Ishikawa (cell line): ENCODE measurements at regions not wholly inside any gene's neighbourhood (a gene's known extent, or its start where the extent isn't known, plus 50 kb on each side); places are given as distances from the start of the nearest gene placed in this dataset.
A peak's percentile ranks its signal among the peaks of the same experiment; 100 is the strongest.

ENCODE experiments used
- CEBPB ChIP-seq: IDR thresholded peaks from 2 replicates; pipeline ENCODE4 v1.6.1; 2012
- CREB1 ChIP-seq: IDR thresholded peaks from 2 replicates; pipeline ENCODE4 v1.6.1; 2012; ENCODE audit warnings: low read depth
- EGR1 ChIP-seq: IDR thresholded peaks from 2 replicates; pipeline ENCODE4 v1.6.1; 2012
- EP300 ChIP-seq: IDR thresholded peaks from 2 replicates; pipeline ENCODE4 v1.6.1; 2012; ENCODE audit warnings: borderline replicate concordance
- FOXM1 ChIP-seq: IDR thresholded peaks from 2 replicates; pipeline ENCODE4 v1.6.1; 2012; ENCODE audit warnings: low read depth, borderline replicate concordance
- NFIC ChIP-seq: IDR thresholded peaks from 2 replicates; pipeline ENCODE4 v1.6.1; 2012
- RAD21 ChIP-seq: IDR thresholded peaks from 2 replicates; pipeline ENCODE4 v1.6.1; 2012; ENCODE audit warnings: low read depth
- TAF1 ChIP-seq: IDR thresholded peaks from 2 replicates; pipeline ENCODE4 v1.6.1; 2012; ENCODE audit warnings: low read depth, mild to moderate bottlenecking
- TCF12 ChIP-seq: IDR thresholded peaks from 2 replicates; pipeline ENCODE4 v1.6.1; 2012; ENCODE audit warnings: low read depth
- TEAD4 ChIP-seq: IDR thresholded peaks from 2 replicates; pipeline ENCODE4 v1.6.1; 2012
- YY1 ChIP-seq: IDR thresholded peaks from 2 replicates; pipeline ENCODE4 v1.6.1; 2012; ENCODE audit warnings: low read depth
- ZBTB7A ChIP-seq: IDR thresholded peaks from 2 replicates; pipeline ENCODE4 v1.6.1; 2012; ENCODE audit warnings: low read depth
- TF ChIP-seq, protein P1 (sequence below): IDR thresholded peaks from 2 replicates; pipeline ENCODE4 v1.6.1; 2012
- TF ChIP-seq, protein P2 (sequence below): IDR thresholded peaks from 2 replicates; pipeline ENCODE4 v1.6.1; 2012; ENCODE audit warnings: low read depth, mild to moderate bottlenecking
- TF ChIP-seq, protein P3 (sequence below): IDR thresholded peaks from 2 replicates; pipeline ENCODE4 v1.6.1; 2012

DNA sequence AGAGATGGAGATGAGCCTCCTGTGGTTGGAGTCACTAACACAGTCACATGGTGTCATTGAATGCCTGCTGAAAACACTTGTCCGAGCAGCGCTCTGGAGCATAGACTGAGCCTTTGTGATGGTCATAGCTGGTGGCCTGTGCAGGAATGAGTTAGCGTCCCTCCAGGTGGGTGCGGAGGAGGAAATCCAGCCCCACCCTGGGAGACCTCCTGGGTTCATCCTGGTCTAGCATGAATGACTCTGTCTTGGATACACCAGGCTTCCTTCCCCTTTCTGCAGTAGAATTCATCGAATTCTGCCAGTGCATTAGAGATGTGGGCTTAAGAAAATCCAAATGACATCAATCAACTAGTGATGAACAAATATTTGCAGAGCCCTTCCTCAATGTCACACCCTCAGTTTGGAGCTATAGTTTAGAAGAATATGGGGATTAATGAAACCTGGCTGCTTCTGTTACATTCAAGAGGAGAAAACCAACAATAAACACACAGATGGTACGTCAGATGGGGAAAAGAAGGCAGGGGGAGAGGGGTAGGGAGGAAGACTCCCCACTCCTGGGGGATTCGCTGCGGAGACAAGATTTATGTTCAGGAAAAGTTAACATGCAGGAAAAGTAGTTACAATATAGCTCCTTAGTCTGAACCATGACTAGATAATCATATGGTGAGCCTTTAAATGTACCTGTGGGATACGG lies 136.7 kb downstream of the DDX1 start:
- TF ChIP-seq RAD21 (no peak), EP300 (no peak), NFIC (no peak), TEAD4 (no peak), CEBPB (no peak), YY1 (no peak), CREB1 (no peak), TAF1 (no peak), EGR1 (no peak)
- TF ChIP-seq, protein P1, sequence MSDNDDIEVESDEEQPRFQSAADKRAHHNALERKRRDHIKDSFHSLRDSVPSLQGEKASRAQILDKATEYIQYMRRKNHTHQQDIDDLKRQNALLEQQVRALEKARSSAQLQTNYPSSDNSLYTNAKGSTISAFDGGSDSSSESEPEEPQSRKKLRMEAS: no peak
- TF ChIP-seq, protein P2, sequence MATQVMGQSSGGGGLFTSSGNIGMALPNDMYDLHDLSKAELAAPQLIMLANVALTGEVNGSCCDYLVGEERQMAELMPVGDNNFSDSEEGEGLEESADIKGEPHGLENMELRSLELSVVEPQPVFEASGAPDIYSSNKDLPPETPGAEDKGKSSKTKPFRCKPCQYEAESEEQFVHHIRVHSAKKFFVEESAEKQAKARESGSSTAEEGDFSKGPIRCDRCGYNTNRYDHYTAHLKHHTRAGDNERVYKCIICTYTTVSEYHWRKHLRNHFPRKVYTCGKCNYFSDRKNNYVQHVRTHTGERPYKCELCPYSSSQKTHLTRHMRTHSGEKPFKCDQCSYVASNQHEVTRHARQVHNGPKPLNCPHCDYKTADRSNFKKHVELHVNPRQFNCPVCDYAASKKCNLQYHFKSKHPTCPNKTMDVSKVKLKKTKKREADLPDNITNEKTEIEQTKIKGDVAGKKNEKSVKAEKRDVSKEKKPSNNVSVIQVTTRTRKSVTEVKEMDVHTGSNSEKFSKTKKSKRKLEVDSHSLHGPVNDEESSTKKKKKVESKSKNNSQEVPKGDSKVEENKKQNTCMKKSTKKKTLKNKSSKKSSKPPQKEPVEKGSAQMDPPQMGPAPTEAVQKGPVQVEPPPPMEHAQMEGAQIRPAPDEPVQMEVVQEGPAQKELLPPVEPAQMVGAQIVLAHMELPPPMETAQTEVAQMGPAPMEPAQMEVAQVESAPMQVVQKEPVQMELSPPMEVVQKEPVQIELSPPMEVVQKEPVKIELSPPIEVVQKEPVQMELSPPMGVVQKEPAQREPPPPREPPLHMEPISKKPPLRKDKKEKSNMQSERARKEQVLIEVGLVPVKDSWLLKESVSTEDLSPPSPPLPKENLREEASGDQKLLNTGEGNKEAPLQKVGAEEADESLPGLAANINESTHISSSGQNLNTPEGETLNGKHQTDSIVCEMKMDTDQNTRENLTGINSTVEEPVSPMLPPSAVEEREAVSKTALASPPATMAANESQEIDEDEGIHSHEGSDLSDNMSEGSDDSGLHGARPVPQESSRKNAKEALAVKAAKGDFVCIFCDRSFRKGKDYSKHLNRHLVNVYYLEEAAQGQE: no peak
- TF ChIP-seq, protein P3, sequence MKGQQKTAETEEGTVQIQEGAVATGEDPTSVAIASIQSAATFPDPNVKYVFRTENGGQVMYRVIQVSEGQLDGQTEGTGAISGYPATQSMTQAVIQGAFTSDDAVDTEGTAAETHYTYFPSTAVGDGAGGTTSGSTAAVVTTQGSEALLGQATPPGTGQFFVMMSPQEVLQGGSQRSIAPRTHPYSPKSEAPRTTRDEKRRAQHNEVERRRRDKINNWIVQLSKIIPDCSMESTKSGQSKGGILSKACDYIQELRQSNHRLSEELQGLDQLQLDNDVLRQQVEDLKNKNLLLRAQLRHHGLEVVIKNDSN: no peak

DNA sequence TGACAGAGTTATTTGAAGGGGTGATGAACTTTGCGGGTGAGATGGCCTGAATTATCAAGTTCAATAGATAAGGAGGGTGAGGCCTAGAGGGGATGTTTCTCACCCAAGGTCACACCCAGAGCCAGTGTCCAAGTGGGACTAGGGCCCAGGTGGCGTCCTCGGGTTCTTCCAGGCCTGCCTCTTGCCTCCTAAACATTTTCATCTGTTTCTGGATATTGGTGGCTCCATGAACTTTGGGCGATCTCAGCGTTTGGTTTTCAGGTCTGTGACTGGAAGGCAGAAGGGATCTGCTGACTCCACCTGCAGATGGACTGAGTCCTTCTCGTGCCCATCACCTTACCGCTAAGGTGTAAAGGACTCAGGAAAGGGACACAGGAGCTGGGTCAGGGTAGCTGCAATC lies 137.3 kb downstream of the DDX1 start:
- TF ChIP-seq, protein P3: no peak
- TF ChIP-seq TAF1 (no peak), YY1 (no peak), EP300 (no peak), CEBPB (no peak), CREB1 (no peak), TEAD4 (no peak), FOXM1 (no peak), RAD21 (no peak), EGR1 (no peak), NFIC (no peak), TCF12 (no peak), ZBTB7A (no peak)
- TF ChIP-seq, protein P1: no peak
- TF ChIP-seq, protein P2: no peak

DNA sequence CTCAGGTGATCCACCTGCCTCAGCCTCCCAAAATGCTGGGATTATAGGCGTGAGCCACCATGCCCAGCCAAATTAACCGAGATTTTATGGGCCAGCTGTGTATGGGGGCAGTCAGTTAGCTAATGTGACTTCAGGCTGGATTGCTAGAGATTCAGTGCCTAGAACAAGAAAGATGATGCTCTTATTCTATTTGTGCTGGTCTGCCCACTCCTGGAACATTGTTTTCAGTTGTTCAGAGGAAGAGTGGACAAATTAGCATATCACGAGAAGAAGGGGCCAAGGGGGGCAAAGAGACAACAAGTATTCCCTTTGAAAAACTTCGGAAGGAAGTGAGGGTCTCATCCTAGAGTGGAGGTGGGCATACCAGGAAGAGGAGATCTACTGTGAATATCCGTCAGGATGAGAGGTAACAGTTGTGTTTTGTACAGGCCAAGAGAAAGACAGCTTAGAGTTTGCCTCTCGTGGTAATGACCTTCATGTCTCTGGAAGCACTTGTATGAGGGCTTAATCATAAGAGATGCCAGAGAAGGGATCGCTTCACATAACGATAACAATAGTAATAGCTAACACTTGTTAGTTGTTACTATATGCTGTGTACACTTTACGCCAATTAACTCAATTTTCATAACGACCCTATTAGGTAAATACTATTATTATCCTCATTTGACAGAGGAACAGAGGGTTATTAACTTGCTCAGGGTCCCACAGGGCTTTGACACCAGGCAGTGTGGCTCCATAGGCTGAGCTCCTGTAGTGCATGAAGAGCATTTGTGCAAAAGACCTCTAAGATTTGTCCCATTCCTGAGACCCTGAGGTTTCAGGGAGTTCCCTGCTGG lies 138.3 kb downstream of the DDX1 start:
- no peak for TF ChIP-seq EGR1
- 0 out of 2 replicates have a peak, but pooled peaks have one; percentile 95 for TF ChIP-seq ZBTB7A

DNA sequence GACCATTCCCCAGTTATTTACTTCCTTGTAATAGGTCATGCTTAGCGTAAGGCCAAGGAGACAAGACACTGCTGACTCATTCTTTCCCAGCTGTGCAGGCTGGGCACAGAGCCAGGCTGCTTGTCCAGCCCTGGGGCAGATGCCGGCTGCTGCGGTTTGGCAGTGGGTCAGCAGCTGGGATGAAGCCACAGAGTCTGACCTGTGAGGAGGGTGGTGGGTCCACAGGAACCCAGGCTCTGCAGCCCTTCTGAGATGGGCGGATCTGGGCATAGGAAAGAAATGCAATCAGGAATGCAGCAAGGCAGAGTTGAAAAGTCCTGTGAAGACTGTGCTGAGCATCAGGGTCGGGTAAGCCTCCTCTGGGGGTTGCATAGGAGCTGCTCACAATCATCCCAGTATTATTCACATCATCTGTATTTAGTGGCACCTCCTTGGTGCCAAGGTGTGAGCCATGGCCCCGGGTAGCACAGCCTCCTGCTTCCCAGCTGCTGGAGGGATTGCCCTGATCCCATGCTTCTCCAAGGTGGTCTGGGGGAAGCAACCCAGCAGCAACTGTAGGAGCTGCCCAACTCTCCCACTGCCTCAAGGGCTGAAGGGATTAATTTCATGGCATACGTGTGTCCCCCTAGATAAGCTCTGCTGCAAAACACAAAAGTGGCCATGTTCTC lies 139.0 kb downstream of the DDX1 start:
- TF ChIP-seq TEAD4: peak; percentile 97
- TF ChIP-seq YY1: peak; percentile 76; the same call in 1 of the 2 replicates
- peak; percentile 75; the same call in 1 of the 2 replicates for TF ChIP-seq CEBPB
- TF ChIP-seq, protein P1: peak; percentile 80
- TF ChIP-seq NFIC: peak; percentile 100
- peak; percentile 48 for TF ChIP-seq RAD21
- TF ChIP-seq TAF1: 0 out of 2 replicates have a peak, but pooled peaks have one; percentile 25
- peak; percentile 100 for TF ChIP-seq TCF12
- peak; percentile 68; the same call in 1 of the 2 replicates for TF ChIP-seq ZBTB7A
- TF ChIP-seq, protein P3: peak; percentile 52; the same call in 1 of the 2 replicates
- no peak for TF ChIP-seq CREB1
- TF ChIP-seq FOXM1: peak; percentile 98
- TF ChIP-seq, protein P2: no peak
- no peak for TF ChIP-seq EGR1
- TF ChIP-seq EP300: peak; percentile 100
